HG03108 (cell line): ENCODE measurements at regions not wholly inside any gene's neighbourhood (a gene's known extent, or its start where the extent isn't known, plus 50 kb on each side); places are given as distances from the start of the nearest gene placed in this dataset.

Experiments
- ATAC-seq: cut with Tn5 transposase; IDR thresholded peaks from one replicate; pipeline ENCODE4 v1.9.1; 2021; ENCODE audit warnings: moderate library complexity; ENCODE audit not compliant: unreplicated experiment

DNA sequence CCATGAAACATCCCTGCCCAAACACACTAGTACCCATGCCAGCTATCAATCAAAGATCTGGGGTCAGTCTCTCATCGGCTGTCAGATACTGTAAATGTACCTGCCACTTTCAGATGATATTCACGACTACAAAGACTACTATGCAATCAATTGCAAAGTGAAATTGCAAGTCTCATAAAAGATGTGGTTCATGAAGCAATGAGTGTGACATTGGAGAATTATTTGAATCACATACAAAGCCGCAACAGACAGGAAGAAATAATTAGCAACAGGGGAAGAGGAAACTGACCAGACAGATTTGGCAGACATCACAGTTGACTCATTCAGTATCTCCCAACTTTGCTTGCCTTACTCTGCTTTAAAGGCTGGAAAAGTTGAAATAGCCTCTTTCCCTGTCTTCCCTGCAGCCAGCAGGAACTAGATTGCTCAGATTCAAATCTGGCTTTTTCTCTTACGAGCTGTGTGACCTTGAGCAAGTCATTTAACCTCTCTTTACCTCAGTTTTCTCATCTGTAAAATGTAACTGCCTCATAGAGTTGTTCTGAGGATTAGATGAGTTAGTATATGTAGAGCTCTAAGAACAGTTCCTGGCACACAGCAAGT is 95.7 kb upstream of the C3orf80 start:
- peak; percentile 58 for ATAC-seq

DNA sequence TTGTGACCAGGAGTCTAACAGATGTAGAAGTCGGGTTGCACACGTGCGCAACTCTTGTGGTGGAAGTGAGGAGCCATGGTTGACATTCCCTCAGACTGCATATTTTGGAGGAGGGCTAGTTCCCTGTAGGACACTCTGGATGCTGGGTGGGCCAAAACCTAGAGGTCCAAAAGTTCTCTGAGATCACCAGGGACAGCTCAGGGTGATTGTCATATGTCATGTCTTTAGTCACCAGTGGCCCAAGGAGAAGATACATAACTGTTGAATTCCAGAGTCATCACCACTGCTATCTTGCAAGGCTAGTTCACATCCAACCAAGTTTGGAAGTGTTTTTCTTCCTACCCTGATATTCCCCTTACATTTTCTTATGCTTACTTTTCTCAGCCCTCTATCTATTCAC is 95.2 kb upstream of the C3orf80 start:
- no peak for ATAC-seq

DNA sequence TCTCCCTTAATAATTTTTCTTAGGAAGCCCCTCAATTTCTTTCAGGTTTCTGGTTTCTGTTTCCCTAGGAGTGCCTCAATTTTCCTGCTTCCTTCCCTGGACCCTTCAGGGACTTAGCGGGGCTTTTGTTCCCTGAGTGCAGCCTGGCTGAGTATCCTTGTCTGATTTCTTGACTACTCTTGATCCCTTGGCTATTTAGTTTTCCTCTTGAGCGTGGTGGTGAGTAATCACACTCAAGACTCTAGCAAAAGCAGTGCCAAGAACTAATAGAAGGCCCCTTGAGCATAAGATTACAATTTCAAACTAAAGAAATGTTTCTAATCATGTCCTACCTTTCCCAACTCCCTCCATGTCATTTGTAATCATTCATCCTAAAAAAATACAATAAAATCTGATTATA is 94.3 kb upstream of the C3orf80 start:
- no peak for ATAC-seq

DNA sequence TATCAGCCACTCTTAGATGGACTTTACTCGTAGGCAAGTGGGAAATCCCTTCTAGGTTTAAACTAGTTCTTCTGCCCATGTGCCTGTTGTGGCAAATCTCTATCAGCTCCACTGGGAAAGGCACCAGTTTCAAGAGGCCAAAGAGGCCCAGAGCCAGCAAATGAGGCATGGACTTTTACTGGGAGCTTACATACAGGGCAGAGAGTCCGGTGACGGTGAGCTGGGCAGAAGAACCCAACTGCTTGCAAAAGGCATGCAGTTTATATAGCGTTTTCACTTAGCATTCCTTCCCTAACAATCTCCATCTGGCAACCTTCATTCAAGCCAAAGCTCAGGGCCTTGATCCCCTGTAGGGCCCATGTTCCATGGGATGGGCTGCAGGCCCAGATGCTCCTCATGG is 93.0 kb upstream of the C3orf80 start:
- no peak for ATAC-seq

DNA sequence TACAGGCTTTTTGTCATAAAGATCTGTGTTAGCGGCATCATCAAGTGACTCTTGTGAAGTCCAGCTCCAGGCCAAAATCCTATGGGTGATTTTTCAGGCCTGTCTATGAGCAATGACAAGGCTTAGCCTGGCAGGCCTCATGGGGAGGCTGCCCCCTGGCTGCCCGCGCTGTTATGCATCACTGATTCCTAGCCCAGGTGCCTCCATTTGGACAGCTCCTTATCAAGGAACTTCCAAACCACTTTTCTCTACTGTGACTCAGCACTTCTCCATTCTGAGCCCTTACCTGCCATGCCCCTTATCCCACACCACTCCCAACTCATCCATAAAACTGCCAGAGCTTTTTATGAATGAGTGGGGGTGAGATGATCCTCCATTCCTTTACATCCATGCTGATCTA is 91.5 kb upstream of the C3orf80 start:
- ATAC-seq: no peak

DNA sequence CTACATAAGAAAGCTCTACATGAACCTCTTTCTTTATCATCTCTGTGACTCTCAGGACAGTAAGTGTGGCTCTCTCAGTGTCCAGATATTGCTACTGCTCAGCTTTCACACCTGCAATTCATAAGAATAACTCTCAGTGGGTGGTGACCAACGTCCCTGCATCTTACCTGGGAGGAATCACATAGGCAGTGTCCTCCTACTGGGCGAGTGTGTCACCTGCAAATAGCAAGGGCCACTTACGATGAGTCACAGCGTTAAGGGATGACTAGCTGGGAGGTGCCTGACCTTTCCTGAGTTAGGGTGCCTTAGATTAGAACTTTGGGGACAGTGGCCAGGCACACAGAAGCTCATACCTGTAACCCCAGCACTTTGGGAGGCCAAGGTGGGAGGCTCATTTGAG is 90.8 kb upstream of the C3orf80 start:
- ATAC-seq: no peak

DNA sequence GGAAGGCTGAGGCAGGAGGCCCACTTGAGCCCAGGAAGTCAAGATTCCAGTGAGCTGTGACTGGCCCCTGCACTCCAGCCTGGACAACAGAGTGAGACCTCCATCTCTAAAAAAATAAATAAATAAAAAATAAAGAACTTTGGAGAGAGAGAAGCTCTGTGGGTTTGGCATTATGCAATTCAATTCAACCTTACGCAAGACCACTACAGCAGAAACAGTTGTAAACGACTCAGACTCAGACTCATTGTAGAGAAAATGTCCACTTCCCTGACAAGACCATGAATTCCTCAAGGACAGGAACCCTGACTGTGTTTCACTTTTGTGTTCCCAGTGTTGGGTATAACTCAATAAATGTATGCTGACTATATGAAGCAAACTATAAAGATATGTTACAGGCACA is 90.3 kb upstream of the C3orf80 start:
- ATAC-seq: no peak

DNA sequence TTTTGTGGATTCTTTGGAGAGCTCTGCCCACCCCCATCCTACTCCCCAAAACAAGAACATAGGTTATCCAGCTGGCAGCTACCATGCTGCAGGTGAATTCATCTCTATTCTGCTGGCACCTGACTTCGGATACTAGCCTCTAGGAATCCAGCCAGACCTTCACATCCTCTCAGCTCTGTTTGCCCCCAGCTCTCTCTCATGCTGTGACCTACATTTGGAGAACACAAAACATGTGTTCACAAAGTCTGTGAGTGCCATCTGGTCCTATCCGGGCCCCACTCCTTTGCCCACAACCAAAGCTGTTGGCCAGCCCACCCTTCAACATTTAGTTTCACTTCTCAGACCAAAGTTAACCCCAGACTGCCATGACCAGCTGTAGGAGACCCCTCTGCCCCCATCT is 89.4 kb upstream of the C3orf80 start:
- ATAC-seq: no peak

DNA sequence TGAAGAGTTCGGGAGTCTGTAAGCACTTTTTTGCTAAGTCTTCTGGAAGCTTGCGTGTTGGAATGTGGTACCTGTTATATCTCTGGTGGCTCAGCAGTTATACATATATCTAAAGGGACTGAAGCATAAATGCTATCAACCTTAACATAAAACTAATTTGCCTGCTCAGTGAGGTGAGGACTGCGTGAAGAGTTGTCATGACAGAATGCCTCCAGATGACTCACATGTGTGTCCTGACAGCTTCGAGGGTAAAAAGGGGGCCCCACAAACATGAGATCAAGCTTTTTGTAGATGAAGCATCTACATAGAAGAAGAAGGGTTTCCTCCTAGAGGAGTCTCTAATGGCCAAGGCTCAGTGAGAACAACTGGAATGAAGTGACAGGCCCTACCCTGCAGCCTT is 88.8 kb upstream of the C3orf80 start:
- no peak for ATAC-seq

DNA sequence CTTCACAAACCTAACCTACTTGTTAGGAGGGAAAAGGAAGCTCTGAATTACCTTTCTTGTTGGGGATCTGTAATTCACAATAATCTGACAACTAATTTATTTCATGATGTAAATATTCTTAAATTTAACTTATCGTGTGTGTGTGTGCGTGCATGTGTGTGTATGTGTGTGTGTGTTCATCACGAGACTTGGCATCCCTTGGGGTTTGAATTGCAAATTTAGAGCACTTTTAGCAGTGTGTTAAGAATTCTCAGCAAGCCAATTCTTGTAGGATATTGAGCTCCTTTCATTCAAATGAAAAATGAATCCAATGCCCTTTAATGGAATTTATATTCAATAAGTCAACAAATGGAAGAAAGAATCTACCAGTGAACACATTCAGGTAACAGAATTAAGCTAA is 85.9 kb upstream of the C3orf80 start:
- no peak for ATAC-seq

DNA sequence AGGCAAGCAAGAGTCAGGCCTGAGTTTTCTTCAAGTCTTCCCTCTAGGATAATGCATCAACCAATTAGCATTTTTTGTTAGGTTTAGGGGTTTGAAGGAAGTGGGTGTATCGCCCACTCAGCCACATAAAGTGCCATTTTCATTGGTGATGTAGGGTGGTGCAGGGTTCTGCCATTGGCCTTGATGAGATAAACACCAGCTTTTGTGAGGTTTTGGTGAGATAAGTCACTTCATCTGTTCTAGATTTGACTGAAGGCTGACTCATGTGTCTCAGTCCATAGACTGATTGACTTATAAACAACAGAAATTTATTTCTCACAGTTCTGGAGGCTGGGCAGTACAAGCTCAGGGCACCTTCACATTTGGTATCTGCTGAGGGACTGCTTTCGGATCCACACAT is 84.5 kb upstream of the C3orf80 start:
- no peak for ATAC-seq

DNA sequence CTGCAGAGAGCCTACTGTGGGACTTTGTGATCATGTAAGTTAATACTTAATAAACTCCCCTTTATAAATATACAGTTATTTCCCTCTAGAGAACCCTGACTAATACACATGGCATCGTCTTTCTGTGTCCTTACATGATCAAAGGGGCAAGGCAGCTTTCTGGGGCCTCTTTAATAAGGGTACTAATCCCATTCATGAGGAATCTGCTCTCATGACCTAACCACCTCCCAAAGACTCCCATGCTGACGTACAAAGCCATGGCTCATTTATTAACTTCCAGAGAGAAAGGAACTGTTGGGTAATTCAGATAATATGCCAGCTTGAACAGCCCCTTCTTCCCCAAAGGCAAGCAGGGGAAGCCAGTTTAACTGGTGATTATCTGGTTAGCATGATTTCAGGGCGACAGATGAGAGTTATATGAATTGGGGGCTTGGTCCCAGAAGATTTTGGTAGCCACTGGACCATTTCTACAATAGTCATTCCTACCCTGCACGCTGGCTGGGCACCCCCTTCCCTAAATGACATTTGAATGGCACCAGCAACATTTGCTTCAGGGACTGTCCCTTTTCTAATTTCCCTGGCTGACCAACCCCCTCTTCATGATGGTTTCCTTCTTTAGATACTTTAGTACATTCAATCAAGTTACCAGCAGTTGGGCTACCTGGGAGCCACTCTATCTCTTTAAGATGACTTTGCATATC is 83.6 kb upstream of the C3orf80 start:
- no peak for ATAC-seq

DNA sequence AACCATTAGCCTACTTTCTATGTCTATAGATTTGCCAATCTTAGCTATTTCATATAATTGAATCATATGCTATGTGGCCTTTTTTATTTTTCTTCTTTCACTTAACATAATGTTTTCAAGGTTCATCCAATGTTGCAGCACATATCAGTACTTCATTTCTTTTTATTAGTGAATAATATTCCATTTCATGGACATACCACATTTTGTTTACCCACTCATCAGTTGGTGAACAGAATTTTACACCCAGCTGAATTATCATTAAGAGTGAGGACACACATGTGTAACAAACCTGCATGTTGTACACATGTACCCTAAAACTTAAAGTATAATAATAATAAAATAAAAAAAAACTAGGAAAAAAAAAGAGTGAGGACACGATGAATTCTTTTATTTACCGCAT is 81.7 kb upstream of the C3orf80 start:
- ATAC-seq: no peak

DNA sequence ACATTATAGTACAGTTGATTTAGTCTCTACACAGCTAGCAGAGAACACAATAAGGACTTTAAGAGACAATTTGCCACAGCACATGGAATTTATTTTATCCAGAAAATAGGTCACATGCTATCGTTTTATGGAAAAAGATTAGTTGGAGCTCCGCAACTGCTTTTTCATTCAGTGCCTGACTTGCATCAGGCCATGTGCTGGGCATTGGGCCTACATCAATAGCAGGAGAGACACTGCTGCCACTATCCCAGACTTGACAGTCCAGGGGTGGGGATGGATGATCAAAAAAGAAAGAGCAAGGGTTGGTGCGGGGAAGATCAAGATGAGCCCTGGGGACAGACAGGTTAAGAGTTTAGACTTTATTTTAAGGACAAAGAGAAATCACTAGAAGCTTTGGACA is 75.2 kb upstream of the C3orf80 start:
- ATAC-seq: no peak

DNA sequence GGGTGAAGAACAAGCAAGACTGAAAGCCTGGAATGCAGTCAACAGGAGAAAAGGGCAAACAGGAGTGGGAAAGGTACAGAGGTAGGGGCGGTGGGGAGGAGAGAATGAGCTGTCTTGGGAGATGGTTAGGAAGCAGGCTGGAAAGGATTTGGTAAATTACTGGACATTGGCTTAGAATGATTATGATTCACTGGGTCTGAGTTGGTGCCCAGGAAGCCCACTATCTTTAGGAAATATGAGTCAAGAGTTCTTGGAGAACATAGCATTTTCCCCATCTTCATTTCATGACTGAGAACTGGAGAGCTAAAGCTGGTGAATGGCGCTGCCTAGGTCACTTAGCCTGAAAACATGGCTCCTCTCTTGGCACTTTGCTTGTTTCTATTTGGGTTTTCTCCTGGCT is 74.7 kb upstream of the C3orf80 start:
- no peak for ATAC-seq

DNA sequence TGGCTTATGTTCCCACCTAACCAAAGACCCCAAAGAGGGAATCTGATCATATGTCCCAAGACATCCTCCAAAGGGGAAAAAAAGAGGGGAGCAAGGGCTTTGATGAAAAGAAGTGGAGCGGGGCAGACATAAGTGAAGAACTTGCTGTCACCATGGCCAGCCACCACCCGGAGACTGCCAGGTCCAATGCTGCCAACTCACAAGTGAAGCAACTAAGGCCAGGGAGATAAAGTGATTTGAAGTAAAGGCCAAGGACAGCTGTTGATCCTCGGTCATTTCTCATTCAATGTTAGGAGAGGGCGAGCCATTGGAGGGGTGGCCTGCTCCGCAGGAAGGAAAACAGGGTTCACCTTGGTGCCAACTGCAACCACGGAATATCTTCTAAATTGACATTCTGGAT is 72.6 kb upstream of the C3orf80 start:
- no peak for ATAC-seq

DNA sequence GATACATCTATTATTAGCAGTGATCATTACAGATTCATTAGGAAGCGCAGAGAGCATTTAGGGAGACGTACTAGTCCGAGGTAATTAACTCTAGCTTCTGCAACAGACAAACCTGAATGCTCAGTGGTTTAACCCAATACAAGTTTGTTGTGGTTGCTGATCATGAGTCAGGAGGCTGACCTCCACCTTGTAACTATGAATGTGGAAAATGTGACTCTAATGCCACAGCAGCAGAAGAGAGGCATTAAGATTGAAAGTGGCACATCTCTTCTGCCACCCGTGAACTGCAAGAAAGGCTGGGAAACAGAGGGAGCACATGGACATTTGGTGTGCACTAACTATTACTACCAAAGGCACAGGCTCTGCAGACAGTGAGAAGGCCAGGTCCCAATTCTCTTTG is 71.2 kb upstream of the C3orf80 start:
- no peak for ATAC-seq

DNA sequence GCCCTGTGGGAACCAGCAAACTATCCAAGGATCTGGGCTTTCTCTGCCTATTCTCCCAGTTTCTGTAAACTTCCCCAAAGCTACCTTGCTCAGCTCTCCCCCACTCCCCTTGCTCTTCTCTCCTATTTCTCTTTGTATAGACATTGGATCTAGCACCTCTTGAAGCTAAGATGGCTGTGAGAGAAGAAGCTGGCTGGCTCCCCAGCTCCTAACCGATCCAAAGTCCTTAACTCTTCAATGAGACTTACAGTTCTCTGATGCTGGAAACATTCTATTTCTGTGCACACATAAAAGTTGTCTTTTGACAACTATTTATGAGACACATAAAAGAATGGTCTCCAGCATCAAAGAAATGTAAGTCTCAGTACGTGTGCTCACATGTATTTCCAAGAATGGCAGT is 70.6 kb upstream of the C3orf80 start:
- ATAC-seq: no peak

DNA sequence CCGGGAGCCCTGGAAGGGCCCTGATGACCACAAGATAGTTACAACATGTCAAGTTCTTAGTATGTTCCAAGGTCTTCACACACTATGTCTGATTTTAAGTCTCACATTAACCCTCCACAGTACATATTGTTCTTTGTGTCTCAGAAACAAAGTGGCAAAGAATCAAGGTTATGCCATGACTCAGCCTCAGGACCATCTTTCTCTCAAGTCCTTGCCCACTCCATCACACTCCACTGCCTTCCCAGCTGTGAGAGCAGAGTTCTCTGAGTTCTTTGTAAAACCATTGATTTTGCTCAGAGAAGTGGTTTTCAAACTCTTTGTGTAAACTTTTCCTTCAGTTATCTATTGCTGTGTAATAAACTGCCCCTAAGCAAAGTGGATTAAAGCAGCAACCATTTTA is 67.9 kb upstream of the C3orf80 start:
- ATAC-seq: no peak

DNA sequence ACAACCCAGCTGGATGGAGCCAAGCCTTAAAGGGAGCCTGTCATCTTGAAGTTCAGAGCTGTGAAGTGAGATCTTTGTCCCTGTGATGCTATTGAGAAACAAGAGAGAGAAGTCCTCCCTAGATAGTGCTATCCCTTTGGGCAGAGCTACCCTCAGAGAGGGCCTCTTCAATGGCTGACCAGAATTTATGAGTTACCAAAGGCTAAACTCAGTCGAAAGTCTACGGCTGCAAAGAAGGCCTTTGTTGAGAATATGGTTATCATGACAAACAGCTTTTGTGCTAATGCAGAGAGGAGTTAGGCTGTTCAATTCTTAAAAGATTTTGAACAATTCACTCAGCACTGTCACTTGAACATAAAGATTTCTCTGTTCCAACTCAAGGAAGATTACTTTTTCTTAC is 65.9 kb upstream of the C3orf80 start:
- no peak for ATAC-seq

DNA sequence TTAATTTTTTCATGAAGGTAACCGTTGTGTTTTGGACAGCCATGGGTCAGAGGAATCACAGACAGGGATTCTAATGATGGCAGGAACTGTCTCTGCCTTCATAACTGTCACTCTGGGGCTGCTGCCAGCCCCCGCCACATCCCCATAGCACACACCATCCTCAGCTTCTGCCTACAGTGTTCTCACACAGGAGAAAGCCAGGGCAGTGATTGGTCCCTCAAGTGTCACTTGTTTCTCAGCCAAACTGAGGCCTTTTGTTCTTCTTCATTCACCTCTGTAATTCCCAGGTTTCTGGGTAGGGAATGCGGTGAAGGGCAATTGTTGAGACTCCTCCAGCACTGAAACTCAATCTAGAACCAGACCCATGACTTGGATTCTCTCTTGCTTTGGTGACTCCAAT is 65.4 kb upstream of the C3orf80 start:
- ATAC-seq: no peak

DNA sequence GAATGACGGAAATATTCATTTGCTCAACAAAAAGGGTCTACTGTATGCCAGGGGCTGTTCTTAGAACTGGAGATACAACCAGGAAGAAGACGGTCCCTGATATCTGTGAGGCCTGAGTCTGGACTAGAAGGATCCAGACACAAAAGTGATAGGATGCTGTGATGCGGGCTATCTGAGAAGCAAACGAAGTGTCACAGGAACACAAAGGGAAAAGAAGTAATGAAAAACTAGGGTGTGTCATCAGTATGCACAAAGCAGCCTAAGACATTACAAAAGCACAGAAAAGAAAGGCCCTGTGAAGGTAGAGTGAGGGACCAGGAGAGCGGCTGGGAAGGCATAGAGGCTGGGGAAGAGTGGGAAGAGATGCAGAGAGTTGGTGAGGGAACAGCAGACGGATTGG is 63.3 kb upstream of the C3orf80 start:
- ATAC-seq: no peak

DNA sequence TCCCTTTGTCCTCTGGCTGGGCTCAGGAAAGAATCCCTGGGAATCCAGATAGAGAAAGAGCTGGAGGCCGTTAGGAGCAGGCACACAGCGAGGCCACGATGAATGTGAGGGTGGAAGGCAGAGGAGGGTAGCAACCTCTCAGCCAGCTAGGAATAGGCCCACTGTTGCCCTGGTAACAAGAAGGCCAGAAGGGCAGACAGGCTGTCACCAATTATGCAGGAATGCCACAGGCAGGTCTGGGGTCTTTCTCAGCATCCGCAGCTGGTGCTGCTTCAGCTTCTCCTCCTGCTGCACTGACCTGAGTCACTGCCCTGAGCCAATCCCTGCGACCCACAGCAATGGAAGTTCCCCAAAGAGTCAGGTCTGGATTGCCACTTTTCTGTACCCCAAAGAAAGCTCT is 62.8 kb upstream of the C3orf80 start:
- ATAC-seq: no peak
